ENCODE measurements at regions not wholly inside any gene's neighbourhood (a gene's known extent, or its start where the extent isn't known, plus 50 kb on each side); places are given as distances from the start of the nearest gene placed in this dataset.

DNA sequence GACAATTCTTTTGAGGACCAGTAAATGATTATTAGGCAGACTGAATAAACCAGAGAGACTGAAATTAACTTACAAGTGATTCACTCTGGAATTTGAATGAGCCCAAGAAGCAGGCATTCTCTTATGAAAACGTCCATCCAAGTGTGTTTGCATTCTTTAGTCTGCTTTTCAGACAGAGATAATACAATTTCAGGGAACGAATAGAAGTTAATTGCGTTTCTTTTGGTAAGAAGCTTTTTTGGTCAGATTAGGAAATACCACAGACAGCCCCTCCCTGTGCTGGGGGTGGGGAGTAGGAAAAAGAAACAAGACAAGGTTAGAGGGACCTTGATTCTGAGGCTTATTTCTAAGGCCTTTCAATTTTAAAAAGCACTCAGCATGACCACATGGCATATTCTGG, 874.4 kb downstream of the SUCLG1 start:
- no peak for TF ChIP-seq CTCF (tag by site-specific recombination; IDR thresholded peaks at IDR 0.05)
- TF ChIP-seq ZNF660 (tag by site-specific recombination; IDR thresholded peaks at IDR 0.05), result no peak
- TF ChIP-seq YY1 (tag by site-specific recombination; IDR thresholded peaks at IDR 0.05), result no peak
- no peak for TF ChIP-seq PBX3 (CRISPR knock-in tag; IDR thresholded peaks at IDR 0.05)
- TF ChIP-seq KLF1 (tag by site-specific recombination; IDR thresholded peaks at IDR 0.05), result no peak
- TF ChIP-seq, protein P1, sequence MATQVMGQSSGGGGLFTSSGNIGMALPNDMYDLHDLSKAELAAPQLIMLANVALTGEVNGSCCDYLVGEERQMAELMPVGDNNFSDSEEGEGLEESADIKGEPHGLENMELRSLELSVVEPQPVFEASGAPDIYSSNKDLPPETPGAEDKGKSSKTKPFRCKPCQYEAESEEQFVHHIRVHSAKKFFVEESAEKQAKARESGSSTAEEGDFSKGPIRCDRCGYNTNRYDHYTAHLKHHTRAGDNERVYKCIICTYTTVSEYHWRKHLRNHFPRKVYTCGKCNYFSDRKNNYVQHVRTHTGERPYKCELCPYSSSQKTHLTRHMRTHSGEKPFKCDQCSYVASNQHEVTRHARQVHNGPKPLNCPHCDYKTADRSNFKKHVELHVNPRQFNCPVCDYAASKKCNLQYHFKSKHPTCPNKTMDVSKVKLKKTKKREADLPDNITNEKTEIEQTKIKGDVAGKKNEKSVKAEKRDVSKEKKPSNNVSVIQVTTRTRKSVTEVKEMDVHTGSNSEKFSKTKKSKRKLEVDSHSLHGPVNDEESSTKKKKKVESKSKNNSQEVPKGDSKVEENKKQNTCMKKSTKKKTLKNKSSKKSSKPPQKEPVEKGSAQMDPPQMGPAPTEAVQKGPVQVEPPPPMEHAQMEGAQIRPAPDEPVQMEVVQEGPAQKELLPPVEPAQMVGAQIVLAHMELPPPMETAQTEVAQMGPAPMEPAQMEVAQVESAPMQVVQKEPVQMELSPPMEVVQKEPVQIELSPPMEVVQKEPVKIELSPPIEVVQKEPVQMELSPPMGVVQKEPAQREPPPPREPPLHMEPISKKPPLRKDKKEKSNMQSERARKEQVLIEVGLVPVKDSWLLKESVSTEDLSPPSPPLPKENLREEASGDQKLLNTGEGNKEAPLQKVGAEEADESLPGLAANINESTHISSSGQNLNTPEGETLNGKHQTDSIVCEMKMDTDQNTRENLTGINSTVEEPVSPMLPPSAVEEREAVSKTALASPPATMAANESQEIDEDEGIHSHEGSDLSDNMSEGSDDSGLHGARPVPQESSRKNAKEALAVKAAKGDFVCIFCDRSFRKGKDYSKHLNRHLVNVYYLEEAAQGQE (tag by site-specific recombination; IDR thresholded peaks at IDR 0.05), result no peak
- TF ChIP-seq ZNF510 (tag by site-specific recombination; IDR thresholded peaks at IDR 0.05; ENCODE audit: insufficient replicate concordance), result no peak
- no peak for TF ChIP-seq ZBTB44 (tag by site-specific recombination; IDR thresholded peaks at IDR 0.05)

Data from HEK293 (cell line).